ENCODE measurements at regions not wholly inside any gene's neighbourhood (a gene's known extent, or its start where the extent isn't known, plus 50 kb on each side); places are given as distances from the start of the nearest gene placed in this dataset.
"Not testable (repeated sequence)": the region's sequence is repeated elsewhere in the genome, so short reads cannot be mapped to it uniquely, and the experiment has no call there.

DNA sequence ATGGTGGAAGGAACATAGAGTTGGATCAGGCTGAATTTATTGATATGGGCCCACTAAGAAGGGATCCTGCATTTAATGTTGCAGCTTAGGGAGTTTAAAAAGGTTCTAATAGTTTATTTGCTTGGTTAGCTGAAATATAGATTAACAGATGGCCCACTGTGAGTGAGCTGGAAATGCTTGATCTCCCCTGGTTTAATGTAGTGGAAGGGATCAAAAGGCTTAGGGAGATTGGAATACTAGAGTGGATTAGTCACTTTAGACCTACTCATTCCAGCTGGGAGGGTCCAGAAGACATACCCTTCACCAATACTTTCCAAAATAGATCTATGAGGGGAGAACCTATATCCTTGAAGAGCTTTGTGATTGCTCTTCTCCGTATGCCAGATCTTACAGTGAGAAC, 130.1 kb upstream of the ZC3H12C start:
- no peak for TF ChIP-seq EZH2 (IDR thresholded peaks at IDR 0.05; ENCODE audit: low read depth)
- no peaks in the 10 kb centered on the region for H3K36me3 ChIP-seq (ENCODE audit: low read depth)
- intact Hi-C loops (cut with micrococcal nuclease; ENCODE audit: unreplicated experiment): no loop called here
- no peaks in the 10 kb centered on the region for H3F3A ChIP-seq (ENCODE audit: insufficient read depth, low read depth)
- H4K20me1 ChIP-seq (ENCODE audit: insufficient read depth): no peaks in the 10 kb centered on the region
- POLR2A ChIA-PET (ENCODE audit: unreplicated experiment): no interaction called here
- H2AFZ ChIP-seq: no peak overlapping the region
- H3K4me1 ChIP-seq (replicated peaks; ENCODE audit: insufficient read depth): no peaks in the 10 kb centered on the region
- H3K27ac ChIP-seq: no peak overlapping the region
- no peak overlapping the region for H3K4me3 ChIP-seq
- H3K27me3 ChIP-seq (ENCODE audit: insufficient read depth, low read depth): no peaks in the 10 kb centered on the region
- no peak overlapping the region for H3K4me2 ChIP-seq
- H3K79me2 ChIP-seq (ENCODE audit: low read depth): no peaks in the 10 kb centered on the region
- CTCF ChIA-PET: no interaction called here
- peaks cover 5% of the 10 kb centered on the region; the same call in 1 of the 2 replicates for H3K9me2 ChIP-seq (ENCODE audit: insufficient read depth)
- H3K9me3 ChIP-seq (ENCODE audit: insufficient read depth, low read depth): no peaks in the 10 kb centered on the region
- no peak for DNase-seq
- BruUV-seq (replicated peaks): no TSS peak

DNA sequence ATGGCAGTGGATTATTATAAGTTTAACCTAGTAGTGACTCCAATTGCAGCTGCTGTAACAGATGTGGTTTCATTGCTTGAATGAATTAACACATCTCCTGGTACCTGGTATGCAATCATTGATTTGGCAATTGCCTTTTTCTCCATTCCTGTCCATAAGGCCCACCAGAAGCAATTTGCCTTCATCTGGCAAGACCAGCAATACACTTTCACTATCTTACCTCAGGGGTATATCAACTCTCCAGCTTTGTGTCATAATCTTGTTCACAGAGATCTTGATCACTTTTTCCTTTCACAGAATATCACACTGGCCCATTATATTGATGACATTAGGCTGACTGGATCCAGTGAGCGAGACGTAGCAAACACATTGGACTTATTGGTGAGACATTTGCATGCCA, 128.7 kb upstream of the ZC3H12C start:
- TF ChIP-seq, protein P1, sequence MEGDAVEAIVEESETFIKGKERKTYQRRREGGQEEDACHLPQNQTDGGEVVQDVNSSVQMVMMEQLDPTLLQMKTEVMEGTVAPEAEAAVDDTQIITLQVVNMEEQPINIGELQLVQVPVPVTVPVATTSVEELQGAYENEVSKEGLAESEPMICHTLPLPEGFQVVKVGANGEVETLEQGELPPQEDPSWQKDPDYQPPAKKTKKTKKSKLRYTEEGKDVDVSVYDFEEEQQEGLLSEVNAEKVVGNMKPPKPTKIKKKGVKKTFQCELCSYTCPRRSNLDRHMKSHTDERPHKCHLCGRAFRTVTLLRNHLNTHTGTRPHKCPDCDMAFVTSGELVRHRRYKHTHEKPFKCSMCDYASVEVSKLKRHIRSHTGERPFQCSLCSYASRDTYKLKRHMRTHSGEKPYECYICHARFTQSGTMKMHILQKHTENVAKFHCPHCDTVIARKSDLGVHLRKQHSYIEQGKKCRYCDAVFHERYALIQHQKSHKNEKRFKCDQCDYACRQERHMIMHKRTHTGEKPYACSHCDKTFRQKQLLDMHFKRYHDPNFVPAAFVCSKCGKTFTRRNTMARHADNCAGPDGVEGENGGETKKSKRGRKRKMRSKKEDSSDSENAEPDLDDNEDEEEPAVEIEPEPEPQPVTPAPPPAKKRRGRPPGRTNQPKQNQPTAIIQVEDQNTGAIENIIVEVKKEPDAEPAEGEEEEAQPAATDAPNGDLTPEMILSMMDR (conservative IDR thresholded peaks at IDR 0.05): no peak
- Histone ChIP-seq H4K20me1 (ENCODE audit: insufficient read depth) (no peaks in the 10 kb centered on the region), H3K9me2 (ENCODE audit: insufficient read depth) (peaks cover 5% of the 10 kb centered on the region; the same call in 1 of the 2 replicates), H3K4me2 (no peak overlapping the region), H3K79me2 (ENCODE audit: low read depth) (no peaks in the 10 kb centered on the region), H3F3A (ENCODE audit: insufficient read depth, low read depth) (no peaks in the 10 kb centered on the region), H3K36me3 (ENCODE audit: low read depth) (no peaks in the 10 kb centered on the region), H3K4me3 (no peak overlapping the region), H3K27ac (no peak overlapping the region), H2AFZ (no peak overlapping the region), H3K27me3 (ENCODE audit: insufficient read depth, low read depth) (no peaks in the 10 kb centered on the region), H3K9me3 (ENCODE audit: insufficient read depth, low read depth) (no peaks in the 10 kb centered on the region), H3K4me1 (replicated peaks; ENCODE audit: insufficient read depth) (no peaks in the 10 kb centered on the region)
- ChIA-PET POLR2A (ENCODE audit: unreplicated experiment) (no interaction called here), CTCF (no interaction called here)
- intact Hi-C loops (cut with micrococcal nuclease; ENCODE audit: unreplicated experiment): no loop called here
- no peak for DNase-seq
- BruUV-seq (replicated peaks): no TSS peak

DNA sequence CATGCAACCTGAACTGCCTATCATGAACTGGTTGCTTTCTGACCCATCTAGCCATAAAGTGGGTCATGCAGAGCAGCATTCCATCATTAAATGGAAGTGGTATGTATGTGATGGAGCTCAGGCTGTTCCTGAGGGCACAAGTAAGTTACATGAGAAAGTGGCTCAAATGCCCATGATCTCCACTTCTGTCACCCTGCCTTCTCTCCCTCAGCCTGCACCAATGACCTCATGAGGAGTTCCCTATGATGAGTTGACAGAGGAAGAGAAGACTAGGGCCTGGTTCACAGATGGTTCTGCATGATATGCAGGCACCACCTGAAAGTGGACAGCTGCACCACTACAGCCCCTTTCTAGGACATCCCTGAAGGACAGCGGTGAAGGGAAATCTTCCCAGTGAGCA, 127.7 kb upstream of the ZC3H12C start:
- H3K79me2 ChIP-seq (ENCODE audit: low read depth); H3K4me3 ChIP-seq; BruUV-seq (replicated peaks); CTCF ChIA-PET; H3K27ac ChIP-seq; H3K36me3 ChIP-seq (ENCODE audit: low read depth); DNase-seq; H3K9me3 ChIP-seq (ENCODE audit: insufficient read depth, low read depth); POLR2A ChIA-PET (ENCODE audit: unreplicated experiment); H3K4me1 ChIP-seq (replicated peaks; ENCODE audit: insufficient read depth); H3K27me3 ChIP-seq (ENCODE audit: insufficient read depth, low read depth); H4K20me1 ChIP-seq (ENCODE audit: insufficient read depth); H3K9me2 ChIP-seq (ENCODE audit: insufficient read depth); intact Hi-C loops (cut with micrococcal nuclease; ENCODE audit: unreplicated experiment); H3F3A ChIP-seq (ENCODE audit: insufficient read depth, low read depth); H2AFZ ChIP-seq; H3K4me2 ChIP-seq: not testable (repeated sequence)

DNA sequence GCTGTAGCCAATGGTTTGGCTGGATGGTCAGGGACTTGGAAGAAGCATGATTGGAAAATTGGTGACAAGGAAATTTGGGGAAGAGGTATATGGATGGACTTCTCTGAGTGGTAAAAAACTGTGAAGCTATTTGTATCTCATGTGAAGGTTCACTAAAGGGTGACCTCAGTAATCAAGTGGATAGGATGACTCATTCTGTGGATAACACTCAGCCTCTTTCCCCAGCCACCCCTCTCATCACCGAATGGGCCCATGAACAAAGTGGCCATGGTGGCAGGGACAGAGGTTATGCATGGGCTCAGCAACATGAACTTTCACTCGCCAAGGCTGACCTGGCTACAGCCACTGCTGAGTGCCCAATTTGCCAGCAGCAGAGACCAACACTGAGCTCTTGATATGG, 127.3 kb upstream of the ZC3H12C start:
- H3K9me3 ChIP-seq (ENCODE audit: insufficient read depth, low read depth); H3K4me3 ChIP-seq; CTCF ChIA-PET; BruUV-seq (replicated peaks); POLR2A ChIA-PET (ENCODE audit: unreplicated experiment); H3K4me1 ChIP-seq (replicated peaks; ENCODE audit: insufficient read depth); H3K9me2 ChIP-seq (ENCODE audit: insufficient read depth); H4K20me1 ChIP-seq (ENCODE audit: insufficient read depth); DNase-seq; H3K4me2 ChIP-seq; H3F3A ChIP-seq (ENCODE audit: insufficient read depth, low read depth); H2AFZ ChIP-seq; H3K36me3 ChIP-seq (ENCODE audit: low read depth); intact Hi-C loops (cut with micrococcal nuclease; ENCODE audit: unreplicated experiment); H3K27me3 ChIP-seq (ENCODE audit: insufficient read depth, low read depth); H3K27ac ChIP-seq; H3K79me2 ChIP-seq (ENCODE audit: low read depth): not testable (repeated sequence)

DNA sequence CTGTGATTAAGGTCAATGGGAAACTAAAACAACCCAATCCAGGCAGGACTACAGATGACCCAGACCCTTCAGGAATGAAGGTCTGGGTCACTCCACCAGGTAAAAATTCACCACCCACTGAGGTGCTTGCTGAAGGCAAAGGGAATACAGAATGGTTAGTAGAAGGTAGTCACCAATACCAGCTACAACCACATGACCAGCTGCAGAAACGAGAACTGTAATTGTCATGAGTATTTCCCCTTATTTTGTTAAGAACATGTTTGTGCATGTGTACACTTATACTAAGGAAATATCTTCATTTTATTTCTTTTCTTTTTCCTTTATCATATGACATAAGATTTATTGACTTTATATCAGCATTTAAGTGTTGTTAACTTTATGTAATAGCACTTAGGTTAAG, 126.1 kb upstream of the ZC3H12C start:
- intact Hi-C loops (cut with micrococcal nuclease; ENCODE audit: unreplicated experiment); CTCF ChIA-PET; H3K27ac ChIP-seq; H3K4me1 ChIP-seq (replicated peaks; ENCODE audit: insufficient read depth); H3K9me2 ChIP-seq (ENCODE audit: insufficient read depth); H4K20me1 ChIP-seq (ENCODE audit: insufficient read depth); BruUV-seq (replicated peaks); H3K79me2 ChIP-seq (ENCODE audit: low read depth); DNase-seq; H3K4me3 ChIP-seq; POLR2A ChIA-PET (ENCODE audit: unreplicated experiment); H2AFZ ChIP-seq; H3F3A ChIP-seq (ENCODE audit: insufficient read depth, low read depth); H3K27me3 ChIP-seq (ENCODE audit: insufficient read depth, low read depth); H3K4me2 ChIP-seq; H3K9me3 ChIP-seq (ENCODE audit: insufficient read depth, low read depth); H3K36me3 ChIP-seq (ENCODE audit: low read depth): not testable (repeated sequence)

All from PC-9 (cell line).